ENCODE measurements at regions not wholly inside any gene's neighbourhood (a gene's known extent, or its start where the extent isn't known, plus 50 kb on each side); places are given as distances from the start of the nearest gene placed in this dataset.

DNA sequence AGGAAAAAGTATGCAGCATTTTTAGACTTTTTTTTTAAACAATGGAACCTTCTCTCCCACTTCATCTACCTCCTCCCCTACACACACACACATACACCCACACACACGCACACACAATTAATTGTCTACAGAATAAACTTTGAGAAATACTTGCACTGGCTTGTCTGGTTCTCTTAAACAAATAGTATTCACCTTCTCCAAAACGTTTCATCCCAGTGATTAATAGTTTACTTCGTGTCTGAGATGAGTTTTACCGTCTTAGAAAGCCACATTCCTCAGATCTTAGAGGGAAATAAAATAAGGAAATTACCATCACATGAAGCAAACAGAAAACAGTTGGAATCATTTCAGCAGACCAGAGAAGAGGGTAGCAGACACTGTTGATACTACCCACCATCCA, 570.6 kb upstream of the CLINT1 start:
- TF ChIP-seq, protein P1, sequence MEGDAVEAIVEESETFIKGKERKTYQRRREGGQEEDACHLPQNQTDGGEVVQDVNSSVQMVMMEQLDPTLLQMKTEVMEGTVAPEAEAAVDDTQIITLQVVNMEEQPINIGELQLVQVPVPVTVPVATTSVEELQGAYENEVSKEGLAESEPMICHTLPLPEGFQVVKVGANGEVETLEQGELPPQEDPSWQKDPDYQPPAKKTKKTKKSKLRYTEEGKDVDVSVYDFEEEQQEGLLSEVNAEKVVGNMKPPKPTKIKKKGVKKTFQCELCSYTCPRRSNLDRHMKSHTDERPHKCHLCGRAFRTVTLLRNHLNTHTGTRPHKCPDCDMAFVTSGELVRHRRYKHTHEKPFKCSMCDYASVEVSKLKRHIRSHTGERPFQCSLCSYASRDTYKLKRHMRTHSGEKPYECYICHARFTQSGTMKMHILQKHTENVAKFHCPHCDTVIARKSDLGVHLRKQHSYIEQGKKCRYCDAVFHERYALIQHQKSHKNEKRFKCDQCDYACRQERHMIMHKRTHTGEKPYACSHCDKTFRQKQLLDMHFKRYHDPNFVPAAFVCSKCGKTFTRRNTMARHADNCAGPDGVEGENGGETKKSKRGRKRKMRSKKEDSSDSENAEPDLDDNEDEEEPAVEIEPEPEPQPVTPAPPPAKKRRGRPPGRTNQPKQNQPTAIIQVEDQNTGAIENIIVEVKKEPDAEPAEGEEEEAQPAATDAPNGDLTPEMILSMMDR (IDR thresholded peaks at IDR 0.05; ENCODE audit: borderline replicate concordance, extremely low read depth, low read length, poor library complexity, severe bottlenecking): no peak
- TF ChIP-seq EZH2 (IDR thresholded peaks at IDR 0.05; ENCODE audit: borderline replicate concordance, low read depth, low read length, severe bottlenecking): no peak
